ENCODE measurements at regions not wholly inside any gene's neighbourhood (a gene's known extent, or its start where the extent isn't known, plus 50 kb on each side); places are given as distances from the start of the nearest gene placed in this dataset.

- Histone ChIP-seq H3K36me3 (ENCODE audit: insufficient read depth) (no peaks in the 10 kb centered on the region), H3K27ac (ENCODE audit: low read depth) (no peak overlapping the region), H3K27me3 (ENCODE audit: insufficient read depth) (no peaks in the 10 kb centered on the region), H3K79me2 (replicated peaks; ENCODE audit: insufficient read depth) (no peaks in the 10 kb centered on the region), H4K20me1 (replicated peaks; ENCODE audit: insufficient read depth) (no peaks in the 10 kb centered on the region), H3K4me3 (no peak overlapping the region), H3F3A (replicated peaks; ENCODE audit: low read depth) (no peaks in the 10 kb centered on the region), H3K9me2 (ENCODE audit: insufficient read depth) (no peaks in the 10 kb centered on the region), H3K4me1 (ENCODE audit: insufficient read depth) (peaks cover 17% of the 10 kb centered on the region), H2AFZ (peak overlapping the region; percentile 30; the same call in 1 of the 2 replicates), H3K4me2 (no peak overlapping the region)
- H3K4me3 Mint-ChIP-seq, result no peak overlapping the region
- DNase-seq (ENCODE audit: low spot score), result no peak
- H3K9me3 Mint-ChIP-seq, result no peaks in the 10 kb centered on the region
- TF ChIP-seq CTCF (conservative IDR thresholded peaks at IDR 0.05; ENCODE audit: low read depth in 2 of 2), result no peak
- no peak; the same call in 2 of the 3 replicates for ATAC-seq
- peaks cover 18% of the 10 kb centered on the region for H3K4me1 Mint-ChIP-seq
- no peak overlapping the region for H3K27ac Mint-ChIP-seq
- H3K27me3 Mint-ChIP-seq (ENCODE audit: insufficient read depth, low read depth, poor library complexity), result no peaks in the 10 kb centered on the region
- no peaks in the 10 kb centered on the region for H3K36me3 Mint-ChIP-seq (ENCODE audit: low read depth)
Measured at GRCh38 chr2:145753966-145754365, 1234.0 kb upstream of the ZEB2 start.

DNA sequence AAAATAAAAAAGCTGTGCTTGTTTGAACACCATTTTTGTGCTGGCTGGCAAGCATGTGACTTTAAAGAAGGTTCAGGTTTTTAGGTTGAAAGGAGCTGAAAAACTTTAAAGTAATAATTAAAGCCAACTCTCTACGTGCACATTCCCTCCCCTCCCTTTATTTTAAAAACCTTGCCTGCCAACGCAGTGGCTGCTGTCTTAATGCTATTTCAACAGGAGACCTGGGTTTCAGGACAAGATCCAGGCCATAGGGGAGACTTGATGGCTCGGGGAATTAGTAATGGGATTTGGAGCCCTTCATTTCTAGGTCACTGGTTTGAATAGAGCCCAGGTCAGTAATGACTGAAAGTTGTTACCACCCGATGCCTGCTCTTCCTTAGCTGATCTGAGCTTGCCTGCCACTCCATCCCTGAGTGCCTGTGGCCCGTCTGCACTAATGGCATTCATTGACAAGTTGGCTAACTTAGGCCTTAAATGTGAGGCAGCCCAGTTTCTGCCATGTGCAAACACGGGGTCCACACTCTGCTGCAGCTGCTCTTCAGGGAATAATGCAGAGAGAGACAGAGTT lies 1233.2 kb upstream of the ZEB2 start:
- Histone ChIP-seq H3K4me1 (ENCODE audit: insufficient read depth) (peaks cover 17% of the 10 kb centered on the region), H2AFZ (peak overlapping the region; percentile 48), H3K9me2 (ENCODE audit: insufficient read depth) (no peaks in the 10 kb centered on the region), H3K79me2 (replicated peaks; ENCODE audit: insufficient read depth) (no peaks in the 10 kb centered on the region), H3K4me3 (no peak overlapping the region), H3K36me3 (ENCODE audit: insufficient read depth) (no peaks in the 10 kb centered on the region), H4K20me1 (replicated peaks; ENCODE audit: insufficient read depth) (no peaks in the 10 kb centered on the region), H3K27ac (ENCODE audit: low read depth) (no peak overlapping the region), H3K4me2 (no peak overlapping the region), H3K27me3 (ENCODE audit: insufficient read depth) (no peaks in the 10 kb centered on the region), H3F3A (replicated peaks; ENCODE audit: low read depth) (no peaks in the 10 kb centered on the region)
- no peaks in the 10 kb centered on the region for H3K27me3 Mint-ChIP-seq (ENCODE audit: insufficient read depth, low read depth, poor library complexity)
- H3K27ac Mint-ChIP-seq, result no peak overlapping the region
- peaks cover 18% of the 10 kb centered on the region for H3K4me1 Mint-ChIP-seq
- H3K4me3 Mint-ChIP-seq, result no peak overlapping the region
- no peak for DNase-seq (ENCODE audit: low spot score)
- H3K9me3 Mint-ChIP-seq, result no peaks in the 10 kb centered on the region
- no peaks in the 10 kb centered on the region for H3K36me3 Mint-ChIP-seq (ENCODE audit: low read depth)
- ATAC-seq, result no peak
- TF ChIP-seq ZNF331 (CRISPR knock-in tag; IDR thresholded peaks at IDR 0.05; ENCODE audit: low read depth) (no peak), ETS1 (IDR thresholded peaks at IDR 0.05) (no peak), CTCF (conservative IDR thresholded peaks at IDR 0.05; ENCODE audit: low read depth in 2 of 2) (no peak), ZNF114 (CRISPR knock-in tag; IDR thresholded peaks at IDR 0.05) (no peak), NANOG (IDR thresholded peaks at IDR 0.05; ENCODE audit: borderline replicate concordance) (no peak), EZH2phosphoT487 (IDR thresholded peaks at IDR 0.05; ENCODE audit: unreplicated experiment) (no peak), CREB1 (CRISPR knock-in tag; IDR thresholded peaks at IDR 0.05; ENCODE audit: low read depth) (no peak), JUNB (IDR thresholded peaks at IDR 0.05; ENCODE audit: unreplicated experiment) (no peak), POLR2AphosphoS5 (IDR thresholded peaks at IDR 0.05; ENCODE audit: low read depth) (no peak), STAT1 (IDR thresholded peaks at IDR 0.05; ENCODE audit: unreplicated experiment) (no peak), EZH2 (IDR thresholded peaks at IDR 0.05; ENCODE audit: low read depth, unreplicated experiment) (no peak)

All from GM23338 (cell line).